HCT116 (cell line): ENCODE measurements at regions not wholly inside any gene's neighbourhood (a gene's known extent, or its start where the extent isn't known, plus 50 kb on each side); places are given as distances from the start of the nearest gene placed in this dataset.

ENCODE experiments used
- ATAC-seq: fragments of 200-7000 bp; cut with Tn5 transposase; 2 replicates; pipeline ENCODE4 v1.9.1; 2020; ENCODE audit warnings: mild to moderate bottlenecking, moderate library complexity
- BruUV-seq: library from RNA; stranded (reverse); fragments of 400-500 nt; replicated peaks from 2 replicates; lab custom pipeline; 2021; lab: Mats Ljungman, UMichigan
- CTCF ChIA-PET: fragments of 300-600 bp; sonication (Branson Sonifier 250); formaldehyde crosslinking; loops from one replicate; lab custom pipeline; 2021; ENCODE audit warnings: antibody characterized with exemption; lab: Charles Lee
- POLR2A ChIA-PET: fragments of 300-600, 350-600 bp; sonication (Branson Sonifier 250); formaldehyde crosslinking; loops from one replicate; lab custom pipeline; 2021; ENCODE audit warnings: antibody characterized with exemption; lab: Charles Lee
- RAD21 ChIA-PET, 2 experiments: fragments of 300-600 bp; sonication (Branson Sonifier 250); formaldehyde crosslinking; loops; one replicate each; lab custom pipeline; 2023; ENCODE audit warnings: low total read pairs in 2 of 2; ENCODE audit not compliant: uncharacterized antibody in 2 of 2, unreplicated experiment in 2 of 2, low non-redundant PET in 1 of 2; lab: Charles Lee
- DNase-seq: peaks from one replicate; pipeline ENCODE4 v3.0.0-alpha.2; 2010; ENCODE audit warnings: low read depth, low spot score
- H2AFZ ChIP-seq: fragments of 200-600 bp; shearing (Covaris generic), sonication (generic); 2 replicates; pipeline ENCODE4 v1.6.1; 2017; ENCODE audit warnings: low read depth, mixed run types, mixed read lengths, antibody characterized with exemption, low read length; ENCODE audit not compliant: poor library complexity, severe bottlenecking
- H3K27ac ChIP-seq: 2 replicates; pipeline ENCODE4 v1.5.1; 2012; ENCODE audit warnings: low read depth, low read length
- H3K27me3 ChIP-seq: fragments of 200-600 bp; sonication (generic); 2 replicates; pipeline ENCODE4 v1.6.1; 2016; ENCODE audit warnings: mixed run types, low read length, mixed read lengths; ENCODE audit not compliant: insufficient read depth
- H3K36me3 ChIP-seq, 2 experiments: fragments of 200-500 bp in 1 of 2; fragments of 200-600 bp in 1 of 2; sonication (Bioruptor generic) in 1 of 2; sonication (generic) in 1 of 2; 2 replicates each; pipeline versions ENCODE4 v1.5.1 to v1.6.1; 2014 to 2016; ENCODE audit warnings: low read length in 2 of 2, inconsistent platforms in 1 of 2, mixed read lengths in 1 of 2, mixed run types in 1 of 2; ENCODE audit not compliant: insufficient read depth in 2 of 2, control insufficient read depth in 1 of 2
- H3K4me1 ChIP-seq, 2 experiments: fragments of 200-600 bp in 1 of 2; sonication (generic) in 1 of 2; 2 replicates each; pipeline versions ENCODE4 v1.5.1 to v1.6.1; 2012 to 2017; ENCODE audit warnings: low read length in 2 of 2, inconsistent platforms in 1 of 2, mild to moderate bottlenecking in 1 of 2, mixed read lengths in 1 of 2, mixed run types in 1 of 2, moderate library complexity in 1 of 2; ENCODE audit not compliant: insufficient read depth in 2 of 2, control insufficient read depth in 1 of 2
- H3K4me2 ChIP-seq: fragments of 200-600 bp; sonication (generic); 2 replicates; pipeline ENCODE4 v1.6.1; 2017; ENCODE audit warnings: mixed run types, low read length, mixed read lengths
- H3K4me3 ChIP-seq, 2 experiments: fragments of 200-600 bp in 1 of 2; sonication (generic) in 1 of 2; replicated peaks in 1 of 2; 2 replicates each; pipeline ENCODE4 v1.5.1; 2011 to 2016; ENCODE audit warnings: low read length in 2 of 2, control low read depth in 1 of 2, low read depth in 1 of 2, mild to moderate bottlenecking in 1 of 2, mixed read lengths in 1 of 2, mixed run types in 1 of 2
- H3K79me2 ChIP-seq: fragments of 200-600 bp; sonication (generic); 2 replicates; pipeline ENCODE4 v1.6.1; 2017; ENCODE audit warnings: mild to moderate bottlenecking, mixed run types, low read length, moderate library complexity, mixed read lengths; ENCODE audit not compliant: insufficient read depth
- H3K9ac ChIP-seq: fragments of 200-600 bp; sonication (generic); 2 replicates; pipeline ENCODE4 v1.6.1; 2016; ENCODE audit warnings: low read length, mixed read lengths
- H3K9me2 ChIP-seq: fragments of 200-600 bp; sonication (generic), shearing (Covaris generic); 2 replicates; pipeline ENCODE4 v1.6.1; 2017; ENCODE audit warnings: mixed run types, mild to moderate bottlenecking, moderate library complexity; ENCODE audit not compliant: insufficient read depth
- H3K9me3 ChIP-seq, 2 experiments: fragments of 200-500 bp in 1 of 2; fragments of 200-600 bp in 1 of 2; sonication (Bioruptor generic) in 1 of 2; sonication (generic) in 1 of 2; 2 replicates each; pipeline ENCODE4 v1.6.1; 2014 to 2017; ENCODE audit warnings: low read length in 2 of 2, mixed read lengths in 2 of 2, inconsistent platforms in 1 of 2, low read depth in 1 of 2, mild to moderate bottlenecking in 1 of 2, mixed run types in 1 of 2, moderate library complexity in 1 of 2; ENCODE audit not compliant: control insufficient read depth in 1 of 2, insufficient read depth in 1 of 2
- H4K20me1 ChIP-seq: fragments of 200-600 bp; sonication (generic), shearing (Covaris generic); 2 replicates; pipeline ENCODE4 v1.6.1; 2017; ENCODE audit warnings: mixed run types, mild to moderate bottlenecking, moderate library complexity; ENCODE audit not compliant: insufficient read depth
- EGR1 ChIP-seq: IDR thresholded peaks from 2 replicates; pipeline ENCODE4 v1.6.1; 2012; ENCODE audit warnings: low read depth
- EZH2 ChIP-seq: fragments of 200-600 bp; sonication (generic); IDR thresholded peaks from 2 replicates; pipeline ENCODE4 v1.6.1; 2017; ENCODE audit warnings: antibody characterized with exemption, mixed run types
- EZH2phosphoT487 ChIP-seq: fragments of 200-600 bp; IDR thresholded peaks from 2 replicates; pipeline ENCODE4 v1.6.1; 2018; ENCODE audit warnings: antibody characterized with exemption, borderline replicate concordance
- JUND ChIP-seq: IDR thresholded peaks from 2 replicates; pipeline ENCODE4 v1.6.1; 2012
- POLR2A ChIP-seq: IDR thresholded peaks from 2 replicates; pipeline ENCODE4 v1.7.0; 2011; ENCODE audit warnings: borderline replicate concordance; ENCODE audit not compliant: insufficient read depth, insufficient read length; ENCODE audit errors: extremely low read depth
- POLR2AphosphoS5 ChIP-seq: IDR thresholded peaks from 2 replicates; pipeline ENCODE4 v1.6.1; 2011; ENCODE audit warnings: mild to moderate bottlenecking, low read depth, low read length, moderate library complexity
- RAD21 ChIP-seq: IDR thresholded peaks from 2 replicates; pipeline ENCODE4 v1.6.1; 2012; ENCODE audit warnings: low read depth, mild to moderate bottlenecking
- REST ChIP-seq: IDR thresholded peaks from 2 replicates; pipeline ENCODE4 v1.6.1; 2012; ENCODE audit warnings: low read depth
- SIN3A ChIP-seq: IDR thresholded peaks from 2 replicates; pipeline ENCODE4 v1.6.1; 2012; ENCODE audit warnings: low read depth
- SRF ChIP-seq: IDR thresholded peaks from 2 replicates; pipeline ENCODE4 v1.6.1; 2012; ENCODE audit warnings: low read depth
- TCF7L2 ChIP-seq: IDR thresholded peaks from 2 replicates; pipeline ENCODE4 v1.7.0; 2011; ENCODE audit warnings: borderline replicate concordance, inconsistent platforms; ENCODE audit not compliant: insufficient read depth, insufficient read length; ENCODE audit errors: extremely low read depth
- YY1 ChIP-seq: IDR thresholded peaks from 2 replicates; pipeline ENCODE4 v1.6.1; 2011; ENCODE audit warnings: low read length, low read depth, moderate library complexity, mild to moderate bottlenecking; ENCODE audit not compliant: insufficient replicate concordance; ENCODE audit errors: extremely low read depth
- ZNF274 ChIP-seq: fragments of 200-500 bp; sonication (Bioruptor generic); IDR thresholded peaks from 2 replicates; pipeline ENCODE4 v1.6.1; 2014; ENCODE audit warnings: mild to moderate bottlenecking, low read depth, low read length, inconsistent platforms
- intact Hi-C: fragments of 100-400 bp; cut with micrococcal nuclease; formaldehyde crosslinking; loops from 2 replicates; pipeline ENCODE4 v1.10.0; 2022
- TF ChIP-seq, protein P1 (sequence below): IDR thresholded peaks from 2 replicates; pipeline ENCODE4 v1.6.1; 2012
- TF ChIP-seq, protein P2 (sequence below), 3 experiments: fragments of 200-600 bp in 1 of 3; sonication (generic) in 1 of 3; IDR thresholded peaks in 2 of 3; conservative IDR thresholded peaks in 1 of 3; 2 replicates each; pipeline ENCODE4 v1.5.1; 2012 to 2017; ENCODE audit warnings: low read depth in 2 of 3, low read length in 2 of 3, antibody characterized with exemption in 1 of 3, borderline replicate concordance in 1 of 3, control low read depth in 1 of 3, mild to moderate bottlenecking in 1 of 3, mixed read lengths in 1 of 3, mixed run types in 1 of 3, moderate library complexity in 1 of 3; ENCODE audit not compliant: insufficient read depth in 1 of 3
- TF ChIP-seq, protein P3 (sequence below): IDR thresholded peaks from 2 replicates; pipeline ENCODE4 v1.6.1; 2012
- TF ChIP-seq, protein P4 (sequence below): IDR thresholded peaks from 2 replicates; pipeline ENCODE4 v1.6.1; 2011; ENCODE audit warnings: mild to moderate bottlenecking, low read length, moderate library complexity; ENCODE audit not compliant: insufficient replicate concordance; ENCODE audit errors: extremely low read depth

GRCh38 chr2:160968183-160968582 lies 192.0 kb upstream of the TANK start:
- Histone ChIP-seq H3K27me3 (no peaks in the 10 kb centered on the region), H3K36me3 (no peaks in the 10 kb centered on the region), H3K9me2 (no peaks in the 10 kb centered on the region), H2AFZ (no peak overlapping the region), H3K79me2 (no peaks in the 10 kb centered on the region), H3K4me2 (no peak overlapping the region), H3K4me3 (no peak overlapping the region), H4K20me1 (no peaks in the 10 kb centered on the region), H3K9ac (no peak overlapping the region), H3K4me1 (peaks cover 0 to 4% of the 10 kb centered on the region in 2 experiments; a peak in 3 of 4 replicates), H3K9me3 (no peaks in the 10 kb centered on the region), H3K27ac (no peak overlapping the region)
- POLR2A ChIA-PET, result no interaction called here
- CTCF ChIA-PET, result no interaction called here
- ATAC-seq, result no peak
- RAD21 ChIA-PET, result no interaction called here
- intact Hi-C loops, result no loop called here
- DNase-seq, result no peak
- no TSS peak for BruUV-seq
- TF ChIP-seq SIN3A, result no peak
- no peak for TF ChIP-seq POLR2AphosphoS5
- TF ChIP-seq EZH2phosphoT487, result no peak
- TF ChIP-seq, protein P1, sequence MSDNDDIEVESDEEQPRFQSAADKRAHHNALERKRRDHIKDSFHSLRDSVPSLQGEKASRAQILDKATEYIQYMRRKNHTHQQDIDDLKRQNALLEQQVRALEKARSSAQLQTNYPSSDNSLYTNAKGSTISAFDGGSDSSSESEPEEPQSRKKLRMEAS, result no peak
- no peak for TF ChIP-seq YY1
- TF ChIP-seq, protein P2, sequence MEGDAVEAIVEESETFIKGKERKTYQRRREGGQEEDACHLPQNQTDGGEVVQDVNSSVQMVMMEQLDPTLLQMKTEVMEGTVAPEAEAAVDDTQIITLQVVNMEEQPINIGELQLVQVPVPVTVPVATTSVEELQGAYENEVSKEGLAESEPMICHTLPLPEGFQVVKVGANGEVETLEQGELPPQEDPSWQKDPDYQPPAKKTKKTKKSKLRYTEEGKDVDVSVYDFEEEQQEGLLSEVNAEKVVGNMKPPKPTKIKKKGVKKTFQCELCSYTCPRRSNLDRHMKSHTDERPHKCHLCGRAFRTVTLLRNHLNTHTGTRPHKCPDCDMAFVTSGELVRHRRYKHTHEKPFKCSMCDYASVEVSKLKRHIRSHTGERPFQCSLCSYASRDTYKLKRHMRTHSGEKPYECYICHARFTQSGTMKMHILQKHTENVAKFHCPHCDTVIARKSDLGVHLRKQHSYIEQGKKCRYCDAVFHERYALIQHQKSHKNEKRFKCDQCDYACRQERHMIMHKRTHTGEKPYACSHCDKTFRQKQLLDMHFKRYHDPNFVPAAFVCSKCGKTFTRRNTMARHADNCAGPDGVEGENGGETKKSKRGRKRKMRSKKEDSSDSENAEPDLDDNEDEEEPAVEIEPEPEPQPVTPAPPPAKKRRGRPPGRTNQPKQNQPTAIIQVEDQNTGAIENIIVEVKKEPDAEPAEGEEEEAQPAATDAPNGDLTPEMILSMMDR (IDR thresholded peaks at IDR 0.05 in 2 of 3, conservative IDR thresholded peaks at IDR 0.05 in 1 of 3; ENCODE audit: borderline replicate concordance in 1 of 3, insufficient read depth in 1 of 3, low read depth in 2 of 3, low read length in 2 of 3), result no peak
- TF ChIP-seq EZH2, result no peak
- TF ChIP-seq, protein P3, sequence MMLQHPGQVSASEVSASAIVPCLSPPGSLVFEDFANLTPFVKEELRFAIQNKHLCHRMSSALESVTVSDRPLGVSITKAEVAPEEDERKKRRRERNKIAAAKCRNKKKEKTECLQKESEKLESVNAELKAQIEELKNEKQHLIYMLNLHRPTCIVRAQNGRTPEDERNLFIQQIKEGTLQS, result no peak
- TF ChIP-seq TCF7L2, result no peak
- TF ChIP-seq JUND, result no peak
- TF ChIP-seq SRF, result no peak
- TF ChIP-seq, protein P4, sequence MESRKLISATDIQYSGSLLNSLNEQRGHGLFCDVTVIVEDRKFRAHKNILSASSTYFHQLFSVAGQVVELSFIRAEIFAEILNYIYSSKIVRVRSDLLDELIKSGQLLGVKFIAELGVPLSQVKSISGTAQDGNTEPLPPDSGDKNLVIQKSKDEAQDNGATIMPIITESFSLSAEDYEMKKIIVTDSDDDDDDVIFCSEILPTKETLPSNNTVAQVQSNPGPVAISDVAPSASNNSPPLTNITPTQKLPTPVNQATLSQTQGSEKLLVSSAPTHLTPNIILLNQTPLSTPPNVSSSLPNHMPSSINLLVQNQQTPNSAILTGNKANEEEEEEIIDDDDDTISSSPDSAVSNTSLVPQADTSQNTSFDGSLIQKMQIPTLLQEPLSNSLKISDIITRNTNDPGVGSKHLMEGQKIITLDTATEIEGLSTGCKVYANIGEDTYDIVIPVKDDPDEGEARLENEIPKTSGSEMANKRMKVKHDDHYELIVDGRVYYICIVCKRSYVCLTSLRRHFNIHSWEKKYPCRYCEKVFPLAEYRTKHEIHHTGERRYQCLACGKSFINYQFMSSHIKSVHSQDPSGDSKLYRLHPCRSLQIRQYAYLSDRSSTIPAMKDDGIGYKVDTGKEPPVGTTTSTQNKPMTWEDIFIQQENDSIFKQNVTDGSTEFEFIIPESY, result no peak
- no peak for TF ChIP-seq EGR1
- TF ChIP-seq RAD21, result no peak
- no peak for TF ChIP-seq REST
- no peak for TF ChIP-seq POLR2A
- TF ChIP-seq ZNF274, result no peak
